ENCODE measurements at regions not wholly inside any gene's neighbourhood (a gene's known extent, or its start where the extent isn't known, plus 50 kb on each side); places are given as distances from the start of the nearest gene placed in this dataset.

GRCh38 chr2:115939902-115940301 is 1497.5 kb downstream of the DPP10 start (continued):
- TF ChIP-seq NR2C2 (IDR thresholded peaks at IDR 0.05; ENCODE audit: borderline replicate concordance, control insufficient read depth, insufficient read length, low read depth), result no peak

DNA sequence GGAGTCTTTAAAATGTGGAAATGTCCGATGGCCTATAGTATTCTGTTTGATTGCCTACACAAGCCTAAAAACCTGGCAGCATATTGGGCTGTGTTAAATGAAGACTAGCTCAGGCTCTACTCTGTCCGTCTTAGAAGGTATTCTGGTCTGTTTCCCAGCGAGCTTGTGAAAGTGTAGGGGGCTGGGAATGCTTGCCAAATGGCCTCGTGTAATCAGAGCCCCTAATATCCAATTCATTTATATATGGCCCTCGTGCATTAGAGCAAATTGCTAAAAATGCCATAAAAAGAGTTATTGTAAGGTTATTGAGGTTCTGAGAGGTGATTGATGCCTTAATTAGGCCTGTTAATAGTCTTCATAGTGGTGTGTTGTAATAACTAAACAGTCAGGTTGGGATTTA is 1500.4 kb downstream of the DPP10 start:
- Histone ChIP-seq H3K27ac (ENCODE audit: control insufficient read depth, insufficient read depth) (no peak overlapping the region), H3K4me1 (ENCODE audit: control insufficient read depth, insufficient read depth, low read length) (no peaks in the 10 kb centered on the region), H3K36me3 (ENCODE audit: control insufficient read depth in 2 of 2, insufficient read depth in 2 of 2, low read length in 1 of 2) (no peaks in the 10 kb centered on the region), H3K9me3 (replicated peaks; ENCODE audit: control insufficient read depth, insufficient read depth, low read length) (no peaks in the 10 kb centered on the region; the same call in 2 of the 3 replicates), H2AFZ (ENCODE audit: control insufficient read depth, low read depth, low read length) (no peak overlapping the region), H3K9ac (ENCODE audit: control insufficient read depth, insufficient read depth, low read length) (no peak overlapping the region), H3K79me2 (ENCODE audit: control insufficient read depth, insufficient read depth, low read length) (no peaks in the 10 kb centered on the region), H3K27me3 (replicated peaks in 1 of 2; ENCODE audit: control insufficient read depth in 2 of 2, insufficient read depth in 2 of 2, low read length in 1 of 2) (no peaks in the 10 kb centered on the region), H3K4me3 (no peak overlapping the region), H4K20me1 (ENCODE audit: control insufficient read depth, insufficient read depth) (no peaks in the 10 kb centered on the region), H3K4me2 (ENCODE audit: control insufficient read depth, insufficient read depth) (no peak overlapping the region)
- CTCF ChIA-PET, result no interaction called here
- in situ Hi-C loops (cut with MboI) (no loop called here), intact Hi-C loops (cut with micrococcal nuclease; ENCODE audit: unreplicated experiment) (no loop called here)
- 11% methylated on average over 5 of the region's 5 CpGs for WGBS (ENCODE audit: insufficient coverage, insufficient replicate concordance, low lambda C conversion rate, missing lambda C conversion rate)
- TF ChIP-seq KDM1A (IDR thresholded peaks at IDR 0.05; ENCODE audit: borderline replicate concordance) (no peak), HCFC1 (IDR thresholded peaks at IDR 0.05; ENCODE audit: low read length) (no peak), TCF12 (IDR thresholded peaks at IDR 0.05; ENCODE audit: low read depth, low read length) (no peak), POU2F2 (IDR thresholded peaks at IDR 0.05; ENCODE audit: borderline replicate concordance, low read depth, low read length) (no peak), TCF7 (IDR thresholded peaks at IDR 0.05; ENCODE audit: borderline replicate concordance) (no peak), NFXL1 (IDR thresholded peaks at IDR 0.05; ENCODE audit: borderline replicate concordance) (no peak), IKZF2 (IDR thresholded peaks at IDR 0.05) (no peak)
- no peak for DNase-seq (ENCODE audit: low read depth, low spot score)
- ATAC-seq, result no peak
- POLR2A ChIA-PET, result no interaction called here
- RAD21 ChIA-PET (ENCODE audit: unreplicated experiment), result no interaction called here
- SMC1A ChIA-PET (ENCODE audit: uncharacterized antibody, unreplicated experiment), result no interaction called here
- no peak for FAIRE-seq
- BruUV-seq (replicated peaks), result no TSS peak

DNA sequence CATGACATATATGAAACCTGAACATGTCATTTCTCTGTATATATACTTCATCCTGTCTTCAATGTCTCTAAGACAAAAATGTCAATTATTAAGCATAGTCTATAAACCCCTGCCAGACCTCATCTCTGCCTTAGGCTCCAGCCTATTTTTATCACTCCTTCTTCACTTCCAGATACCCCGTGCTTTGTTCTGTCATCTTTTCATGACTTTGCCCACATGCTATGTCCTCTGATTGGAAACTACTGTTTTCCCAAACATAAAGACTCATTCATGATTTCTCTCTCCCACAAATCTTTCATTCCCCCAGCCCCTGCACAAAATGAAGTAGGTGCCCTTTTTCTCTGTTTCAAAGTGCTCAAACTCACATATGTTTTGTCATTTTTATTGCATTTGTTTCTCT is 1503.9 kb downstream of the DPP10 start:
- TF ChIP-seq SMAD1 (IDR thresholded peaks at IDR 0.05; ENCODE audit: low read depth, partially characterized antibody), result no peak
- no peak for TF ChIP-seq RBBP5 (conservative IDR thresholded peaks at IDR 0.05)
- no peak for TF ChIP-seq ZNF24 (IDR thresholded peaks at IDR 0.05)
- TF ChIP-seq NR2F1 (conservative IDR thresholded peaks at IDR 0.05), result no peak
- TF ChIP-seq, protein P1, sequence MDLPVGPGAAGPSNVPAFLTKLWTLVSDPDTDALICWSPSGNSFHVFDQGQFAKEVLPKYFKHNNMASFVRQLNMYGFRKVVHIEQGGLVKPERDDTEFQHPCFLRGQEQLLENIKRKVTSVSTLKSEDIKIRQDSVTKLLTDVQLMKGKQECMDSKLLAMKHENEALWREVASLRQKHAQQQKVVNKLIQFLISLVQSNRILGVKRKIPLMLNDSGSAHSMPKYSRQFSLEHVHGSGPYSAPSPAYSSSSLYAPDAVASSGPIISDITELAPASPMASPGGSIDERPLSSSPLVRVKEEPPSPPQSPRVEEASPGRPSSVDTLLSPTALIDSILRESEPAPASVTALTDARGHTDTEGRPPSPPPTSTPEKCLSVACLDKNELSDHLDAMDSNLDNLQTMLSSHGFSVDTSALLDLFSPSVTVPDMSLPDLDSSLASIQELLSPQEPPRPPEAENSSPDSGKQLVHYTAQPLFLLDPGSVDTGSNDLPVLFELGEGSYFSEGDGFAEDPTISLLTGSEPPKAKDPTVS (IDR thresholded peaks at IDR 0.05; ENCODE audit: low read depth, low read length), result no peak
- no peak for TF ChIP-seq FOS (IDR thresholded peaks at IDR 0.05; ENCODE audit: borderline replicate concordance, extremely low read depth, insufficient read length)
- CTCF ChIA-PET, result no interaction called here
- H3K27ac ChIP-seq (ENCODE audit: control insufficient read depth, insufficient read depth), result no peak overlapping the region
- H3K9me3 ChIP-seq (replicated peaks; ENCODE audit: control insufficient read depth, insufficient read depth, low read length), result no peaks in the 10 kb centered on the region; the same call in 2 of the 3 replicates
- in situ Hi-C loops (cut with MboI) (no loop called here), intact Hi-C loops (cut with micrococcal nuclease; ENCODE audit: unreplicated experiment) (no loop called here)
- no peak overlapping the region for H3K4me3 ChIP-seq
- H3K79me2 ChIP-seq (ENCODE audit: control insufficient read depth, insufficient read depth, low read length), result no peaks in the 10 kb centered on the region
- RAD21 ChIA-PET (ENCODE audit: unreplicated experiment), result no interaction called here
- no peak overlapping the region for H3K9ac ChIP-seq (ENCODE audit: control insufficient read depth, insufficient read depth, low read length)
- ATAC-seq (no peak), FAIRE-seq (no peak), DNase-seq (ENCODE audit: low read depth, low spot score) (no peak)
- BruUV-seq (replicated peaks), result no TSS peak
- 0% methylated on average over 1 of the region's 1 CpG for WGBS (ENCODE audit: insufficient coverage, insufficient replicate concordance, low lambda C conversion rate, missing lambda C conversion rate)
- no peak overlapping the region for H2AFZ ChIP-seq (ENCODE audit: control insufficient read depth, low read depth, low read length)
- H3K27me3 ChIP-seq (replicated peaks in 1 of 2; ENCODE audit: control insufficient read depth in 2 of 2, insufficient read depth in 2 of 2, low read length in 1 of 2), result no peaks in the 10 kb centered on the region
- H3K4me2 ChIP-seq (ENCODE audit: control insufficient read depth, insufficient read depth), result no peak overlapping the region
- SMC1A ChIA-PET (ENCODE audit: uncharacterized antibody, unreplicated experiment), result no interaction called here
- POLR2A ChIA-PET, result no interaction called here
- H3K36me3 ChIP-seq (ENCODE audit: control insufficient read depth in 2 of 2, insufficient read depth in 2 of 2, low read length in 1 of 2), result no peaks in the 10 kb centered on the region
- no peaks in the 10 kb centered on the region for H3K4me1 ChIP-seq (ENCODE audit: control insufficient read depth, insufficient read depth, low read length)
- no peaks in the 10 kb centered on the region for H4K20me1 ChIP-seq (ENCODE audit: control insufficient read depth, insufficient read depth)

Data from GM12878 (cell line).